ENCODE measurements at regions not wholly inside any gene's neighbourhood (a gene's known extent, or its start where the extent isn't known, plus 50 kb on each side); places are given as distances from the start of the nearest gene placed in this dataset.

GRCh38 chr6:44666324-44666723 lies 278.8 kb downstream of the CDC5L start:
- no peak for TF ChIP-seq RCOR1 (IDR thresholded peaks at IDR 0.05; ENCODE audit: low read length)
- TF ChIP-seq JUND (IDR thresholded peaks at IDR 0.05): no peak
- TF ChIP-seq POLR2AphosphoS5 (IDR thresholded peaks at IDR 0.05; ENCODE audit: low read depth, low read length): no peak

Data from SK-N-SH (cell line).